ENCODE measurements at regions not wholly inside any gene's neighbourhood (a gene's known extent, or its start where the extent isn't known, plus 50 kb on each side); places are given as distances from the start of the nearest gene placed in this dataset.

- intact Hi-C loops (cut with DNase I) = no loop called here
- DNase-seq = no peak
Observed at GRCh38 chr7:54615-55014, 137.8 kb upstream of the FAM20C start.

DNA sequence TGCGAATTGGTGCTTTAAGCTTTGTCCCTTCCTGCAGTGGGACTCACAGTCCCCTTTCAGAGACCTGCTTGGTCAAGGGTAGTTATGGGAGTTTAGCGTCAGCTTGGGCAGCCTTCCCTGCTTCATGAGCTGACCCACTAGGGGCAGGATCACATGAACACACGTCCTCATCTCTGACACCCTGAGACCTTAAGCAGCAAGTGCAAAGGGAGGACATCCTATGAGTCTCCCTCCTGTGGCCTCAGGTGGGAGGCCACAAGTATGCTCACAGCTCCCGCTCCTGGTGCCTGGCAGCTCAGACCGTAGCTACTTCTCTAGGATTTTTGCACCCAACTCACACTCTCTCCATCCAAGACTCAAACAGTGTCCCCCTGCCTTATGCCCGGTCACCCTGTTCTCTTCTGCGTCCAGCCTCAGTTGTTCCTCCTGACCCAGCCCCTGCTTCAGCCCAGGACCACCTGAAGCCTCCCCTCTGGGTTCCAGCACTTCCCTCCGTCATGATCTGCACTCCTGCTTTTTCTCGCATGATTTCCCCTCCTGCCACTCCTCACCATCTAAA, 136.6 kb upstream of the FAM20C start:
- DNase-seq = no peak

GRCh38 chr7:56291-56913, 136.0 kb upstream of the FAM20C start:
- intact Hi-C loops (cut with DNase I) = no loop called here
- peak in 3 of 10 donors; percentile 15 to 83 (median 69) for DNase-seq

More for the DNA sequence above, 136.6 kb upstream of the FAM20C start:
- intact Hi-C loops (cut with DNase I) = no loop called here

GRCh38 chr7:57071-57470, 135.3 kb upstream of the FAM20C start:
- no peak for DNase-seq
- intact Hi-C loops (cut with DNase I) = no loop called here

- intact Hi-C loops (cut with DNase I) = no loop called here
- peak in 4 of 10 donors; percentile 29 to 81 (median 50) for DNase-seq
Observed at GRCh38 chr7:57482-58255, 134.7 kb upstream of the FAM20C start.

- DNase-seq = peak in 1 of 10 donors; percentile 53
Observed at GRCh38 chr7:58316-58715, 134.1 kb upstream of the FAM20C start.

DNA sequence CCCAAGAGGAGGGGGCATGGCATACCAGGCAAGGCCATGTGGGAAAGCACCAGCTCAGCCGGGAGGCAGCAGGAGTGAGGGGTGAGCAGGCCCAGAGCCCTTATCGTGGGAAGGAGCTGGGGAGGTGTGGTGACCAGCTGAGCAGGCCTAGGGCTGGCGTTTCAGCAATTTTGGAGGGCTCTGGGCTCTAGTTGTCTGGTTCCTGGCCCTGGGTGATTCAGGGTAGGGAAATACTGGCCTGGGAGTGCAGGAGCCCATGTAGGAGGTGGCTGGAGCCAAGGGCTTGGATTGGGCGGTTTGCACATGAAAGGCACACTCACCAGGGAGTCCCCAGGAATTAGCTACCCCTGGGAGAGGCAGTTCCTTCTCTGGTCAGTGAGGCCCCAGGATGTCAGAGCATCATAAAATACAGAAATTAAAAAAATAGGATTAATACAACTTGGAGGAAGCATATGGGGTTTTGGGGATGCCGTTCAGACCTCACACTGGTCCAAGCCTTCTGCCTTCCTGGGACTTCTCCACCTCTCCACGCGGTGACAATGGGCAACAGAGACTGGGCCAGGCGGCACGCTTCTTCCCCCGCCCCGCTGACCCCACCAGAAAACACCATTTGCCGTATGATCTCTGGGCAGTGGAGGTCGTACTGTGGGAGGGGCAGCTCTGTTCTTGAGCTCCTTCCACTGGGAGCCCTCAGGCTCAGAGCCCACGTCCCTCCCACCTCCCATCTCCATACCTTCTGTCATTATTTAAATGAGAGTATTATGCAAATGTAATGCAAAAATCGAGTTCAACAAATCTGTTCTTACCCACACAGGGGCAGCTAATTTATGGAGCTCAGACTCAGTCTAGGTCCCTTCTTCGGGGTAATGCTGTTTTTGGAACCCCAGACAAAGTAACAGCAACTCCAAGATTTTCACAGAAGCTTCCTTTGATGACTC, 133.0 kb upstream of the FAM20C start:
- intact Hi-C loops (cut with DNase I) = no loop called here
- peak in 1 of 10 donors; percentile 72 for DNase-seq

More at GRCh38 chr7:58316-58715, 134.1 kb upstream of the FAM20C start:
- intact Hi-C loops (cut with DNase I) = no loop called here

DNA sequence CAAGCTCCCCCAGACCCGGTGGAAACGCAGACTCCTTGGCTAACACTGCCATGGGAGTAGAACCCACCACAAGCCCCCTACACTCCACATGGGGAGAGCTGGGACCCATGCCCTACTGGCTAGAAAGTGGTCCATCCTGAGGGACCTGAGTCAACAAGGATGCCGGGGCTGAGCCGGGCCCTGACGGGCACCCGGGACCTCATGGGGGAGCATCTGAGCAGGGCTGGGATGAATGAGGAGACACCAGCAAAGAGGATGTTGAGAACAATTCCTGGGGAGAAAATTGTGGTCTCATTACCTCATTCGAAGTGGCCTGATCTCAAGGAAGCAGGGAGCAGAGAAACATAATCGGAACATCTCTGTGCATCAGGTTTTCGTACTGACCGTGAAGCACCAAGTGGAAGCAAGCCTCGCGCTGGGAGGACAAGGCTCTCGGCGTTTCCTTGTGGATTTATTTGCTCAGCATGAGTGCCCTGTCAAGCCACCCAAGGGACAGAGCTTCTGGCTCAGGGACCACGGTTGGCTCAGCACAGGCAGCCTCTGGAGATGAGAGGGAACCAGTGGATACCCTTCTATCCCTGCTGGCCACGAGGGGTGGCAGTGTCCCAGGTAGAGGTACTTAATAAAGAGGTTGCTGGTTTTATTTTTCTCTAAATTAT, 132.2 kb upstream of the FAM20C start:
- intact Hi-C loops (cut with DNase I) = no loop called here
- peak in 3 of 10 donors; percentile 7 to 54 (median 12) for DNase-seq

- intact Hi-C loops (cut with DNase I) = no loop called here
Observed at GRCh38 chr7:60706-61105, 131.7 kb upstream of the FAM20C start.

GRCh38 chr7:61111-61510, 131.3 kb upstream of the FAM20C start:
- peak in 3 of 10 donors; percentile 7 to 58 (median 11) for DNase-seq
- intact Hi-C loops (cut with DNase I) = no loop called here

More at GRCh38 chr7:60706-61105, 131.7 kb upstream of the FAM20C start:
- peak in 2 of 10 donors; percentile 11 to 42 for DNase-seq

DNA sequence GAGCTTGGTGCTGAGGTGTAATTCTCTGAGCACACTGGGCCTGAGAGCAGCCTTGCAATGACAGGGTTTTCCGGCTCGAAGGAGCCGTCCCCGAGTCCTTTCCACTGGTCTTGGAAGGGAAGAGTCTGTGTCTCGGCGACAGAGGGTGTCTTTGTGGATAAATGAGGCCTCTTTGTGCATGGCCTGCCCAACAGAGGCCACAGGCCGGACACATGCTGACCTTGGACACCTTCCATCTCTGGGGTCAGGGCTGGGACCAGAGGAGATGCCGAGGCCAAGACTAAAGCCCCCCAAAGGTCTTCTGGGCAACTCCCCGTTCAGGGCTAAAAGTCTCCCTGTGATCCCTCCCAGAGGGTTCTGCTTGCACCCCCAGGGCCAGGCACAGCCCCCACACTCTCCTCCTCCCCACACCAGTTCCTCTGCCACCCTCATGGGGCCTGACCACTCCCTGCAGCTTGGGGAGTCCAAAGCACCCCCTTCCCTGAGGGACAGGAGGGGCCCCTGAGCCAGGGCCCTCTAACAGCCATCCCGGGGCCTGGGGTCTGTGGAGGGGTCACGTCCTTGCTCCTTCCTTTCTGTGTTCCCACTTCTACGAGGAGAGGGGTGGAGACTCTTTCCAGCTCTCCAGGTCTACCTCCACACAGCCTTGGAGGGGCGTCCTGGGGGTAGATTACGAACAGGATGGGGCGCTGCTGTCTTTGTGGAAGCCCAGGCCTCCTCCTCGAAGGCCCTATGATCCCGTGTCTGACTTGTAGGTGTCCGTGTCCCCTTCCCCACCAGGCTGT, 130.6 kb upstream of the FAM20C start:
- DNase-seq = peak in 4 of 10 donors; percentile 7 to 68 (median 30)
- intact Hi-C loops (cut with DNase I) = no loop called here

GRCh38 chr7:62361-63116, 129.8 kb upstream of the FAM20C start:
- peak in 2 of 10 donors; percentile 7 to 73 for DNase-seq
- intact Hi-C loops (cut with DNase I) = no loop called here

DNA sequence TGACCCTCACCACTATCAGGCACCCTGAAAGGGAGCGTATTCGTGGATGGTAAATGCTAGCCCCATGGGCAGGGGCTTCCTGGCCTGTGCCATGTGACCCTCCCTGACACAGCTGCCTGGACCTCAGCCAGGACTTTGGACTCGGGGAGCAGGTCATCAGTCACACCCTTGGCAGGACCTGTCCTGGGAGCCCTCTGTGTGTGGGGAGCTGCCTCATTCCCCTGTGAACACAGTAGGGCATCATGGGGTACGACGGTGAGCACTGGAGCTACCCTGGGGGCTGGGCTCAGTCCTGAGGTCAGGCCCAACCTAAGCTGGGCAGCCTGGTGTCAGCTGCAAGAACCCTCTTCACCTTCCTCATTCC, 129.3 kb upstream of the FAM20C start:
- DNase-seq = peak in 2 of 10 donors; percentile 62 to 76
- intact Hi-C loops (cut with DNase I) = no loop called here

DNA sequence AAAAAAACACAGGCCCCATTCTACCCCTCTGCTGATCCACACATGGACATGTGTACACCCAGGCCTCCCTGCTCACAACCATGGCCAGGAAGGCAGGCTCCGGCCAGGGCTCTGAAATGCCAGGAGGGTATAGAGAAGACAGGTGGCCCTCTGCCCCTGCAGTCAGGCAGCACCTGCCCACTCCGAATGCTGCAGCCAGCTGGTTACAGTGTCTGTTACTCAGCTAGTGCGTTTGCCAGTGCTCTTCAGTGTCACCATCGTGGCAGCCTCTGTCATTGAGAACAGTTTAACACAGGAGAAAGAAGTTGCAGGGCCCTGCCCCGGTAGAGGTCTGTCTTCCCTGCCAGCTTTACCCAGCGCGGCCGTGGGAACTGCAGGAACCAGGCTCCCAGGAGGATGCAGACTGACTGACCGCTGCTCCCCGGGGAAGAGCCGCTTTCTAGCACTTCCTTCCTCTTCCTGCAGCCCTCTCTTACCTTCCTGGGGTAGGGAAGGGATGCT, 128.8 kb upstream of the FAM20C start:
- intact Hi-C loops (cut with DNase I) = no loop called here
- peak in 4 of 10 donors; percentile 8 to 85 (median 44) for DNase-seq

GRCh38 chr7:64098-64915, 128.1 kb upstream of the FAM20C start:
- intact Hi-C loops (cut with DNase I) = no loop called here
- DNase-seq = peak; percentile 52 to 97 (median 79)

DNA sequence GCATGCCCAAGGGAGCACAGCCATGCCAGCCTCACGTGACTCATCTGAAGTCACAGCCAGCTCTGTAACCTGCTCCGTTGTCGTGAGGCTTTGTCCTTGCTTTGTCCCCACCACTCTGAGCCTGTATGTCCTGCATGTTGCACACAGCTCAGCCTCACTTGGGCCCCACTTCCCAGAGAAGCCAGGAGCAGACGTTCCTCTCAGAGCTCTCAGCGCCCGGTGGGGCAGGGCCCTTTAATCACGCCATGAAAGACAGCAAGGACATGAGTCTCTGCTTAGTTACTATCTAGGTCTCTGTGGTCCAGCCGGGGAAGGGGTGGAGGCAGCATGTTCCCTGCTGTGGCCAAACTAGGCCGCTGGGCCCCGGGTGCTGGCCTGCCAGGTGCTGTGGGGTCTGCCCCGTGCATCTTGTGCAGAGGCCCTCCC, 127.4 kb upstream of the FAM20C start:
- intact Hi-C loops (cut with DNase I) = no loop called here
- DNase-seq = peak in 3 of 10 donors; percentile 7 to 80 (median 17)

GRCh38 chr7:65554-65953, 126.8 kb upstream of the FAM20C start:
- intact Hi-C loops (cut with DNase I) = no loop called here
- DNase-seq = no peak
